T-cell (primary cell): ENCODE measurements at regions not wholly inside any gene's neighbourhood (a gene's known extent, or its start where the extent isn't known, plus 50 kb on each side); places are given as distances from the start of the nearest gene placed in this dataset.

Source experiments
- ATAC-seq, 4 experiments: fragments of 200-7000 bp in 3 of 4; fragments of 150-1000 bp in 1 of 4; cut with Tn5 transposase; replicated peaks in 1 of 4; 1 replicate in 3 of 4; 2 replicates in 1 of 4; pipeline ENCODE4 v1.10.0; 2021; ENCODE audit warnings: moderate library complexity in 3 of 4, mild to moderate bottlenecking in 2 of 4, moderate number of reproducible peaks in 1 of 4
- CTCF ChIA-PET, 2 donors: fragments of 300-600 bp; sonication (Branson Sonifier 250); formaldehyde crosslinking; loops; one replicate each; lab custom pipeline; 2022; ENCODE audit warnings: antibody characterized with exemption in 2 of 2; lab: Charles Lee
- POLR2A ChIA-PET, 2 donors: fragments of 300-600 bp; sonication (Branson Sonifier 250); formaldehyde crosslinking; loops; one replicate each; lab custom pipeline; 2022; ENCODE audit warnings: antibody characterized with exemption in 2 of 2; lab: Charles Lee
- DNase-seq, 35 experiments: peaks; one replicate each; pipeline versions ENCODE4 v3.0.0 to v3.0.0-alpha.2; 2013 to 2023
- H3K27ac ChIP-seq: one replicate; pipeline ENCODE4 v1.5.1; 2013; ENCODE audit warnings: low read length
- H3K27me3 ChIP-seq, 2 experiments: replicated peaks in 1 of 2; 1 replicate in 1 of 2; 2 replicates in 1 of 2; pipeline versions ENCODE4 v1.6.1 to v1.7.0; 2013; ENCODE audit warnings: low read length in 1 of 2, mixed read lengths in 1 of 2; ENCODE audit not compliant: control insufficient read depth in 2 of 2, insufficient read depth in 2 of 2; ENCODE audit errors: extremely low read depth in 1 of 2
- H3K36me3 ChIP-seq, 2 donors: 1 replicate in 1 of 2; 2 replicates in 1 of 2; pipeline versions ENCODE4 v1.6.1 to v1.7.0; 2013; ENCODE audit warnings: low read length in 1 of 2; ENCODE audit not compliant: control insufficient read depth in 2 of 2, insufficient read depth in 1 of 2; ENCODE audit errors: extremely low read depth in 1 of 2
- H3K4me1 ChIP-seq, 2 experiments: 1 replicate in 1 of 2; 2 replicates in 1 of 2; pipeline versions ENCODE4 v1.6.1 to v1.7.0; 2013; ENCODE audit warnings: low read length in 2 of 2, mixed read lengths in 1 of 2; ENCODE audit not compliant: insufficient read depth in 2 of 2, control insufficient read depth in 1 of 2; ENCODE audit errors: extremely low read depth in 1 of 2
- H3K4me3 ChIP-seq, 2 donors: 1 replicate in 1 of 2; 2 replicates in 1 of 2; pipeline versions ENCODE4 v1.5.1 to v1.7.0; 2013; ENCODE audit warnings: mild to moderate bottlenecking in 2 of 2, low read length in 1 of 2, moderate library complexity in 1 of 2; ENCODE audit not compliant: control insufficient read depth in 1 of 2; ENCODE audit errors: extremely low read depth in 1 of 2
- H3K9me3 ChIP-seq: 2 replicates; pipeline ENCODE4 v1.7.0; 2013
- H3K27ac Mint-ChIP-seq, 2 donors: one replicate each; pipeline ENCODE4 v1.8.0; 2020 to 2021; ENCODE audit warnings: mild to moderate bottlenecking in 2 of 2, mixed read lengths in 2 of 2
- H3K27me3 Mint-ChIP-seq, 2 donors: one replicate each; pipeline ENCODE4 v1.8.0; 2021 to 2022; ENCODE audit warnings: mixed read lengths in 2 of 2
- H3K36me3 Mint-ChIP-seq: one replicate; pipeline ENCODE4 v1.8.0; 2021; ENCODE audit warnings: mixed read lengths
- H3K4me1 Mint-ChIP-seq, 3 donors: one replicate each; pipeline ENCODE4 v1.8.0; 2020 to 2022; ENCODE audit warnings: mixed read lengths in 3 of 3, mild to moderate bottlenecking in 1 of 3
- H3K4me3 Mint-ChIP-seq, 3 donors: one replicate each; pipeline ENCODE4 v1.8.0; 2020 to 2022; ENCODE audit warnings: mild to moderate bottlenecking in 3 of 3, mixed read lengths in 3 of 3, moderate library complexity in 3 of 3
- H3K9me3 Mint-ChIP-seq, 3 donors: one replicate each; pipeline ENCODE4 v1.8.0; 2020 to 2022; ENCODE audit warnings: mixed read lengths in 3 of 3
- WGBS: methylation state at CpG from one replicate; pipeline ENCODE4 v1.1.5; 2013; ENCODE audit warnings: missing lambda C conversion rate; ENCODE audit not compliant: insufficient coverage; 5-methylcytosine and 5-hydroxymethylcytosine counted together

GRCh38 chrX:38895775-38896174, 94.5 kb downstream of the MID1IP1 start:
- H3K36me3 Mint-ChIP-seq: no peaks in the 10 kb centered on the region
- Histone ChIP-seq H3K4me3 (no peak overlapping the region), H3K27ac (no peak overlapping the region), H3K36me3 (no peaks in the 10 kb centered on the region), H3K9me3 (no peaks in the 10 kb centered on the region), H3K4me1 (peaks cover 0 to 7% of the 10 kb centered on the region in 2 experiments), H3K27me3 (no peaks in the 10 kb centered on the region)
- POLR2A ChIA-PET: no interaction called here
- no peaks in the 10 kb centered on the region for H3K9me3 Mint-ChIP-seq
- CTCF ChIA-PET: interaction anchor here in 1 of 2 donors (0.6 kb wide), 1 partner anchor 13 kb away, joined by 4 read pairs; no protein-coding TSS in a partner anchor
- H3K4me3 Mint-ChIP-seq: no peak overlapping the region
- no peak for ATAC-seq
- no peak overlapping the region for H3K27ac Mint-ChIP-seq
- peaks cover 7 to 13% (median 9%) of the 10 kb centered on the region in 3 donors for H3K4me1 Mint-ChIP-seq
- WGBS: no CpG with 5 or more reads among the region's 1 CpG
- peaks cover 0 to 13% of the 10 kb centered on the region in 2 donors for H3K27me3 Mint-ChIP-seq
- no peak for DNase-seq

GRCh38 chrX:38896724-38897298, 95.6 kb downstream of the MID1IP1 start:
- ATAC-seq (no peak), DNase-seq (no peak)
- H3K4me3 ChIP-seq: no peak overlapping the region
- H3K4me1 ChIP-seq: peaks cover 0 to 3% of the 10 kb centered on the region in 2 experiments
- no peak overlapping the region for H3K27ac ChIP-seq
- ChIA-PET CTCF (no interaction called here), POLR2A (no interaction called here)
- no peaks in the 10 kb centered on the region for H3K27me3 ChIP-seq
- H3K9me3 Mint-ChIP-seq: no peaks in the 10 kb centered on the region
- no peaks in the 10 kb centered on the region for H3K9me3 ChIP-seq
- 80% methylated on average over 2 of the region's 4 CpGs for WGBS
- no peak overlapping the region for H3K27ac Mint-ChIP-seq
- peaks cover 0 to 13% of the 10 kb centered on the region in 2 donors for H3K27me3 Mint-ChIP-seq
- peaks cover 4 to 6% (median 6%) of the 10 kb centered on the region in 3 donors for H3K4me1 Mint-ChIP-seq
- H3K36me3 Mint-ChIP-seq: no peaks in the 10 kb centered on the region
- H3K4me3 Mint-ChIP-seq: no peak overlapping the region
- H3K36me3 ChIP-seq: no peaks in the 10 kb centered on the region

- ATAC-seq (no peak), DNase-seq (no peak)
- no peaks in the 10 kb centered on the region for H3K27me3 ChIP-seq
- Mint-ChIP-seq H3K4me3 (no peak overlapping the region), H3K36me3 (no peaks in the 10 kb centered on the region), H3K4me1 (no peaks in the 10 kb centered on the region), H3K9me3 (no peaks in the 10 kb centered on the region), H3K27ac (no peak overlapping the region), H3K27me3 (peaks cover 0 to 4% of the 10 kb centered on the region in 2 donors)
- no peaks in the 10 kb centered on the region for H3K36me3 ChIP-seq
- ChIA-PET CTCF (no interaction called here), POLR2A (interaction anchor here in 1 of 2 donors (0.6 kb wide), 1 partner anchor 82 kb away, joined by 5 read pairs; no protein-coding TSS in a partner anchor)
- no CpG with 5 or more reads among the region's 6 CpGs for WGBS
- H3K9me3 ChIP-seq: no peaks in the 10 kb centered on the region
- no peak overlapping the region for H3K4me3 ChIP-seq
- H3K27ac ChIP-seq: no peak overlapping the region
- no peaks in the 10 kb centered on the region for H3K4me1 ChIP-seq
These were observed 97.0 kb downstream of the MID1IP1 start for GRCh38 chrX:38898261-38898660.

GRCh38 chrX:38899650-38900049, 98.4 kb downstream of the MID1IP1 start:
- H3K4me3 Mint-ChIP-seq: no peak overlapping the region
- H3K36me3 Mint-ChIP-seq: no peaks in the 10 kb centered on the region
- no CpG with 5 or more reads among the region's 1 CpG for WGBS
- H3K4me1 Mint-ChIP-seq: no peaks in the 10 kb centered on the region
- Histone ChIP-seq H3K9me3 (no peaks in the 10 kb centered on the region), H3K27ac (no peak overlapping the region), H3K4me1 (no peaks in the 10 kb centered on the region), H3K36me3 (no peaks in the 10 kb centered on the region), H3K4me3 (no peak overlapping the region), H3K27me3 (no peaks in the 10 kb centered on the region)
- ChIA-PET CTCF (no interaction called here), POLR2A (no interaction called here)
- DNase-seq (no peak), ATAC-seq (no peak)
- no peak overlapping the region for H3K27ac Mint-ChIP-seq
- H3K27me3 Mint-ChIP-seq: no peaks in the 10 kb centered on the region
- H3K9me3 Mint-ChIP-seq: no peaks in the 10 kb centered on the region

- Mint-ChIP-seq H3K9me3 (no peaks in the 10 kb centered on the region), H3K27me3 (no peaks in the 10 kb centered on the region), H3K36me3 (no peaks in the 10 kb centered on the region), H3K4me1 (no peaks in the 10 kb centered on the region), H3K27ac (no peak overlapping the region), H3K4me3 (no peak overlapping the region)
- ChIA-PET CTCF (no interaction called here), POLR2A (no interaction called here)
- DNase-seq (no peak), ATAC-seq (no peak)
- H3K9me3 ChIP-seq: no peaks in the 10 kb centered on the region
- no peak overlapping the region for H3K4me3 ChIP-seq
- H3K36me3 ChIP-seq: no peaks in the 10 kb centered on the region
- H3K27me3 ChIP-seq: no peaks in the 10 kb centered on the region
- no CpG with 5 or more reads among the region's 6 CpGs for WGBS
- no peak overlapping the region for H3K27ac ChIP-seq
- H3K4me1 ChIP-seq: no peaks in the 10 kb centered on the region
These were observed 99.5 kb downstream of the MID1IP1 start for GRCh38 chrX:38900719-38901118.

- Histone ChIP-seq H3K36me3 (no peaks in the 10 kb centered on the region), H3K4me3 (no peak overlapping the region), H3K27me3 (no peaks in the 10 kb centered on the region), H3K27ac (no peak overlapping the region), H3K4me1 (peaks cover 0 to 4% of the 10 kb centered on the region in 2 experiments), H3K9me3 (no peaks in the 10 kb centered on the region)
- Mint-ChIP-seq H3K4me3 (no peak overlapping the region), H3K4me1 (no peaks in the 10 kb centered on the region), H3K36me3 (no peaks in the 10 kb centered on the region), H3K27ac (no peak overlapping the region), H3K9me3 (no peaks in the 10 kb centered on the region), H3K27me3 (peaks cover 0 to 4% of the 10 kb centered on the region in 2 donors)
- CTCF ChIA-PET: no interaction called here
- no peak for ATAC-seq
- DNase-seq: peak in 2 of 35 experiments; percentile 0 to 5
- POLR2A ChIA-PET: no interaction called here
- no CpG with 5 or more reads among the region's 13 CpGs for WGBS
These were observed 101.8 kb downstream of the MID1IP1 start for GRCh38 chrX:38902972-38903492.
